Fibroblast of pulmonary artery (primary cell): ENCODE measurements at regions not wholly inside any gene's neighbourhood (a gene's known extent, or its start where the extent isn't known, plus 50 kb on each side); places are given as distances from the start of the nearest gene placed in this dataset.

Experiments
- DNase-seq: peaks from one replicate; pipeline ENCODE4 v3.0.0-alpha.2; 2010; ENCODE audit warnings: low read depth
- H3K4me3 ChIP-seq: replicated peaks from 2 replicates; pipeline ENCODE4 v1.5.1; 2011; ENCODE audit warnings: low read depth, mild to moderate bottlenecking, control low read depth, low read length, moderate library complexity
- CTCF ChIP-seq: IDR thresholded peaks from 2 replicates; pipeline ENCODE4 v1.5.1; 2011; ENCODE audit warnings: mild to moderate bottlenecking, control low read depth, low read length, inconsistent platforms; ENCODE audit errors: missing control alignments

GRCh38 chr6:148085631-148086331 lies 256.9 kb upstream of the SASH1 start:
- TF ChIP-seq CTCF, result no peak
- DNase-seq, result no peak
- H3K4me3 ChIP-seq, result no peak overlapping the region

GRCh38 chr6:148086386-148086785 lies 256.3 kb upstream of the SASH1 start:
- H3K4me3 ChIP-seq, result no peak overlapping the region
- no peak for TF ChIP-seq CTCF
- no peak for DNase-seq

- no peak for TF ChIP-seq CTCF
- no peak for DNase-seq
- H3K4me3 ChIP-seq, result no peak overlapping the region
Measured at GRCh38 chr6:148086843-148087242, 255.8 kb upstream of the SASH1 start.

- H3K4me3 ChIP-seq, result no peak overlapping the region
- TF ChIP-seq CTCF, result no peak
- DNase-seq, result no peak
Measured at GRCh38 chr6:148087659-148088058, 255.0 kb upstream of the SASH1 start.

GRCh38 chr6:148090326-148090725 lies 252.3 kb upstream of the SASH1 start:
- DNase-seq, result no peak

GRCh38 chr6:148091394-148091793 lies 251.2 kb upstream of the SASH1 start:
- no peak for DNase-seq
- H3K4me3 ChIP-seq, result no peak overlapping the region
- no peak for TF ChIP-seq CTCF

More at GRCh38 chr6:148090326-148090725, 252.3 kb upstream of the SASH1 start:
- H3K4me3 ChIP-seq, result no peak overlapping the region
- no peak for TF ChIP-seq CTCF

GRCh38 chr6:148103436-148103835 lies 239.2 kb upstream of the SASH1 start:
- TF ChIP-seq CTCF, result no peak
- H3K4me3 ChIP-seq, result no peak overlapping the region
- DNase-seq, result no peak
